Lower leg skin (tissue), 4 donors: ENCODE measurements at regions not wholly inside any gene's neighbourhood (a gene's known extent, or its start where the extent isn't known, plus 50 kb on each side); places are given as distances from the start of the nearest gene placed in this dataset.
"Not testable (repeated sequence)": the region's sequence is repeated elsewhere in the genome, so short reads cannot be mapped to it uniquely, and the experiment has no call there.

Experiments
- DNase-seq, 2 donors: peaks; one replicate each; pipeline ENCODE4 v3.0.0-alpha.2; 2019; ENCODE audit warnings: low spot score in 2 of 2
- H3K4me3 ChIP-seq: fragments of 200-600 bp; sonication (generic); 2 replicates; pipeline ENCODE4 v1.5.1; 2017; ENCODE audit warnings: mild to moderate bottlenecking, low read depth; ENCODE audit not compliant: poor library complexity, severe bottlenecking
- POLR2A ChIP-seq, 2 donors: fragments of 450-650 bp; IDR thresholded peaks; one replicate each; pipeline ENCODE4 v1.6.1; 2016 to 2017; ENCODE audit warnings: antibody characterized with exemption in 2 of 2, mild to moderate bottlenecking in 1 of 2, moderate library complexity in 1 of 2
- WGBS, 2 donors: methylation state at CpG; one replicate each; pipeline ENCODE4 v1.1.5; 2018; 5-methylcytosine and 5-hydroxymethylcytosine counted together
- intact Hi-C: fragments of 100-400 bp; cut with DNase I; formaldehyde crosslinking; loops from one replicate; pipeline ENCODE4 v1.15.0; 2023; ENCODE audit warnings: low total_unique reads
- TF ChIP-seq, protein P1 (sequence below), 3 donors: fragments of 450-650 bp; IDR thresholded peaks; one replicate each; pipeline ENCODE4 v1.5.1; 2016; ENCODE audit warnings: antibody characterized with exemption in 3 of 3, mild to moderate bottlenecking in 3 of 3, moderate library complexity in 2 of 3

DNA sequence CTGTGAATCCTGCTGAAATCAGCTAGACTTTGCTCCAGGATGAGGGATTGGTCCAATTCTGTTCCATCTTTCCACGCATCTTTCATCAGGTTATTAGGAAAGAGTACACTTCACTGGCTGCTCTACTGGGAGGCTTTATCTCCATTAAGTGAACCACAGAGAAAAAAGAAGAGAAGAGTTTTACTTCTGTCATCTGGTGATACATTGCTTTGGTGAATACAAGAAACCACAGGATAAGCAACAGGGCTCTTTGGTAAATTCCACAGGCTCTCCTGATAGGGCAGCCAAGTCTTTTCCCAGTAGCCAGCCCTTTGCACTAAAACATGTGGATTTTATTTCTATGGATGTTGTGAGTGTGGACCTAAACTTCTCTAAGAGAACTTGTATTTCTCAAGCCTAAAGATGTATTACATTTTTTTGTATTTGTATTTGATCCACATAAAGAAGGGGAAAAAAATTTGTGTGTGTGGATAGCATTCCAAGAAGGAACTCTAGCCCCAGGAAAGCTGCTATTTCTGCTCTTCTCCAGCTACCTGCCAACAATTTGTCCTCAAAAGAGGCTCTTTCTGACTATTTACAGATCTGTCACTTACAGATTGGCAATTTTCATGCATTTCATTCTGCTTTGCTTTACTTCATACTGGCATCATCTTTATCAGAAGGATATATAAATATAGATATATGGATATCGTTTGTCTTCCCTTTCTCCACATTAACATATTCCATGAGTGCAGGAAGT lies 1117.6 kb upstream of the TMEM132C start:
- no peak for DNase-seq
- intact Hi-C loops = no loop called here
- no peak overlapping the region for H3K4me3 ChIP-seq
- WGBS, 2 donors = 56 to 60% methylated on average over 2 of the region's 2 CpGs
- TF ChIP-seq POLR2A (IDR thresholded peaks at IDR 0.05) = no peak
- TF ChIP-seq, protein P1, sequence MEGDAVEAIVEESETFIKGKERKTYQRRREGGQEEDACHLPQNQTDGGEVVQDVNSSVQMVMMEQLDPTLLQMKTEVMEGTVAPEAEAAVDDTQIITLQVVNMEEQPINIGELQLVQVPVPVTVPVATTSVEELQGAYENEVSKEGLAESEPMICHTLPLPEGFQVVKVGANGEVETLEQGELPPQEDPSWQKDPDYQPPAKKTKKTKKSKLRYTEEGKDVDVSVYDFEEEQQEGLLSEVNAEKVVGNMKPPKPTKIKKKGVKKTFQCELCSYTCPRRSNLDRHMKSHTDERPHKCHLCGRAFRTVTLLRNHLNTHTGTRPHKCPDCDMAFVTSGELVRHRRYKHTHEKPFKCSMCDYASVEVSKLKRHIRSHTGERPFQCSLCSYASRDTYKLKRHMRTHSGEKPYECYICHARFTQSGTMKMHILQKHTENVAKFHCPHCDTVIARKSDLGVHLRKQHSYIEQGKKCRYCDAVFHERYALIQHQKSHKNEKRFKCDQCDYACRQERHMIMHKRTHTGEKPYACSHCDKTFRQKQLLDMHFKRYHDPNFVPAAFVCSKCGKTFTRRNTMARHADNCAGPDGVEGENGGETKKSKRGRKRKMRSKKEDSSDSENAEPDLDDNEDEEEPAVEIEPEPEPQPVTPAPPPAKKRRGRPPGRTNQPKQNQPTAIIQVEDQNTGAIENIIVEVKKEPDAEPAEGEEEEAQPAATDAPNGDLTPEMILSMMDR (IDR thresholded peaks at IDR 0.05) = no peak

DNA sequence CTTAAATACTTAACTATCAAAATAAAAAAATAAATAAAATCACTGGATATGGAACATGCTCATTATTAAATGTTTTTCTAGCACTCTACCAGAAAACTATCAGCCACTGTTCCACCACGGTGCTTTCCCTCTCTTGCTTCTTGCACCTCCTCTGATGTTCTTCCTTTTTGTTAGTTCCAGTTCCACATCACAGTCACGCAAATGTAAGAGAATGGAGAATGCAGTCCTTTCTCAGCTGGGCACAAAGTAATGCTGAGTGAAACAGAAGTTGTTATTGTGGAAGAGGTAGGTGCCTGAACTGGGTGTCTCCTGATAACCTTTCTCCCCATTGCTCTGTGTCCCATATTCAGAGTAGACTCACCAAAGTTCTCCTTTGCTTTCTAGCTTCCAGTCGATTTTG lies 1116.9 kb upstream of the TMEM132C start:
- intact Hi-C loops = no loop called here
- TF ChIP-seq, protein P1 (IDR thresholded peaks at IDR 0.05) = no peak
- TF ChIP-seq POLR2A (IDR thresholded peaks at IDR 0.05) = no peak
- no peak for DNase-seq
- H3K4me3 ChIP-seq = no peak overlapping the region
- 49 to 61% methylated on average over 3 of the region's 3 CpGs for whole genome bisulfite sequencing, 2 donors

DNA sequence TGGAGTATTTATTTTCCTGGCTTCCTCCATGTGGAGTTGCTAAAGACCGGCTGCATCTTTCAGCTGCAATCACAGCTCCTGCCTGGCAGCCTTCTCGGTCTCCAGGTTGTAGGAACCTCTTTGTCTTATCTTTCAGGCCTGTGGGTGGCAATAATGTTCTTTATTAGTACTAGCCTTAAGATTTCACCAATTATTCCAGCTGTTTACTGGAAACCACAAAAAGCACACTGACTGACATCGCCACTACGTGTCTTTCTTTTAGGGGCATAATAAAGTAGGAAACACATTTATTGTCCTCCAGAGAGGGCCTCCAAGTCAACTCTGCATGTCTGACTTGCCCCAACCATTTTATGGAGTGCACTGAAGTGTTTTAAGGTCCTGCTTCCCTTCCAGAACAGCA lies 1116.5 kb upstream of the TMEM132C start:
- no peak for TF ChIP-seq POLR2A (IDR thresholded peaks at IDR 0.05)
- TF ChIP-seq, protein P1 (IDR thresholded peaks at IDR 0.05) = no peak
- 65 to 80% methylated on average over 4 of the region's 4 CpGs for WGBS, 2 donors
- no peak overlapping the region for H3K4me3 ChIP-seq
- intact Hi-C loops = no loop called here
- DNase-seq = no peak

DNA sequence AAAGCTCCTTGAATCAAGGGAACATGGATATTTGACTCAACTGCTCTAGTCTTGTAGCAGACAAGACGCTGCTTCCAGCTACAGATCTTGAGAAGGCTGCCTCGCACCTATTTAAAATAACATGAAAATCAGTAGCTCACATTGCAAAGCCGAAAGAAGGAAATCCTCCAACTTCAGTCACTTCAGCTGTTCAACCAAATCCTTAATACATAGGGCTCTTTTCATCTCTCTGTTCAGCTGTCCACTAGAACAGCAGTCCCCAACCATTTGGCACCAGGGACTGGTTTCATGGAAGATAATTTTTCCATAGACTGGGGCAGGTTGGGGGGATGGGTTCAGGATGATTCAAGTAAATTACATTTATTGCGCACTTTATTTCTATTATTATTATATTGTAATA lies 1116.0 kb upstream of the TMEM132C start:
- H3K4me3 ChIP-seq = no peak overlapping the region
- DNase-seq = no peak
- 91 to 96% methylated on average over 4 of the region's 4 CpGs for WGBS, 2 donors
- TF ChIP-seq, protein P1 (IDR thresholded peaks at IDR 0.05) = no peak
- TF ChIP-seq POLR2A (IDR thresholded peaks at IDR 0.05) = no peak
- intact Hi-C loops = no loop called here

DNA sequence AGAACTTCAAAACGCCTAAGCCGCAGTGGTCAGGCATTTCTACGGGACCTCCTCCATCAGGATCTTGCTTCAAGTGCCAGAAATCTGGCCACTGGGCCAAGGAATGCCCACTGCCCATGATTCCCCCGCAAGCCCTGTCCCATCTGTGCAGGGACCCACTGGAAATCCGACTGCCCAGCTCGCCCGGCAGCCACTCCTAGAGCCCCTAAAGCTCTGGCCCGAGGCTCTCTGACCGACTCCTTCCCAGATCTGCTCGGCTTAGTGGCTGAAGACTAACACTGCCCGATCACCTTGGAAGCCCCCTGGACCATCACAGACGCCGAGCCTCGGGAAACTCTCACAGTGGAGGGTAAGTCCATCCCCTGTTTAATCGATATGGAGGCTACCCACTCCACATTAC lies 1113.0 kb upstream of the TMEM132C start:
- DNase-seq = no peak
- no peak overlapping the region for H3K4me3 ChIP-seq
- no peak for TF ChIP-seq POLR2A (IDR thresholded peaks at IDR 0.05)
- TF ChIP-seq, protein P1 (IDR thresholded peaks at IDR 0.05) = no peak
- intact Hi-C loops = no loop called here
- WGBS, 2 donors = 87 to 91% methylated on average over 14 to 15 of the region's 15 CpGs

DNA sequence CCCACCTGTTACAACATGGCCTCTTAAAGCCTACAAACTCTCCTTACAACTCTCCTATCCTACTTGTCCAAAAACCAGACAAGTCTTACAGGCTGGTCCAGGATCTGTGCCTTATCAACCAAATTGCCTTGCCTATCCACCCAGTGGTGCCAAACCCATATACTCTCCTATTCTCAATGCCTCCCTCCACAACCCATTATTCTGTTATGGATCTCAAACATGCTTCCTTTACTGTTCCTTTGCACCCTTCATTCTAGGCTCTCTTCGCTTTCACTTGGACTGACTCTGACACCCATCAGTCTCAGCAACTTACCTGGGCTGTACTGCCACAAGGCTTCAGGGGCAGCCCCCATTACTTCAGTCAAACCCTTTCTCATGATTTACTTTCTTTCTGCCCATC lies 1112.1 kb upstream of the TMEM132C start:
- DNase-seq, H3K4me3 ChIP-seq, intact Hi-C loops: not testable (repeated sequence)
- WGBS, 2 donors = 96 to 100% methylated on average over 1 of the region's 1 CpG

DNA sequence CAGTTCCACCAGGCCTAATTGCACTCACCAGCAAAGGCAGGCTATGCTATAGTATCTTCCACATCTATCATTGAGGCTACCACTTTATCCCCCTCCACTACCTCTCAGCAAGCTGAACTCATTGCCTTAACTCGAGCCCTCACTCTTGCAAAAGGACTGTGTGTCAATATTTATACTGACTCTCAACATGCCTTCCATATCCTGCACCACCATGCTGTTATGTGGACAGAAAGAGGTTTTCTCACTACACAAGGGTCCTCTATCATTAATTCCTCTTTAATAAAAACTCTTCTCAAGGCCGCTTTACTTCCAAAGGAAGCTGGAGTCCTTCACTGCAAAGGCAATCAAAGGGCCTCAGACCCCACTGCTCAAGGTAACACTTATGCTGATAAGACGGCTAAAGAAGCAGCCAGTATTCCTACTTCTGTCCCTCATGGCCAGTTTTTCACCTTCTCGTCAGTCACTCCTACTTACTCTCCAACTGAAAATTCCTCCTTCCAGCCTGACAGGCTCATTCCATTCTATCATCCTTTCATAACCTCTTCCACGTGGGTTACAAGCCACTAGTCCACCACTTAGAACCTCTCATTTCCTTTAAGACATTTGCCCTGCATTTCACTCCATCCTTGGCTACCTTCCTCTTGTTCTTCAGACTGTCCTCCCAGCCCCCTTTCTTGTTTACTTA lies 1110.9 kb upstream of the TMEM132C start:
- intact Hi-C loops, DNase-seq, H3K4me3 ChIP-seq: not testable (repeated sequence)
- WGBS, 2 donors = 86 to 92% methylated on average over 5 of the region's 5 CpGs

DNA sequence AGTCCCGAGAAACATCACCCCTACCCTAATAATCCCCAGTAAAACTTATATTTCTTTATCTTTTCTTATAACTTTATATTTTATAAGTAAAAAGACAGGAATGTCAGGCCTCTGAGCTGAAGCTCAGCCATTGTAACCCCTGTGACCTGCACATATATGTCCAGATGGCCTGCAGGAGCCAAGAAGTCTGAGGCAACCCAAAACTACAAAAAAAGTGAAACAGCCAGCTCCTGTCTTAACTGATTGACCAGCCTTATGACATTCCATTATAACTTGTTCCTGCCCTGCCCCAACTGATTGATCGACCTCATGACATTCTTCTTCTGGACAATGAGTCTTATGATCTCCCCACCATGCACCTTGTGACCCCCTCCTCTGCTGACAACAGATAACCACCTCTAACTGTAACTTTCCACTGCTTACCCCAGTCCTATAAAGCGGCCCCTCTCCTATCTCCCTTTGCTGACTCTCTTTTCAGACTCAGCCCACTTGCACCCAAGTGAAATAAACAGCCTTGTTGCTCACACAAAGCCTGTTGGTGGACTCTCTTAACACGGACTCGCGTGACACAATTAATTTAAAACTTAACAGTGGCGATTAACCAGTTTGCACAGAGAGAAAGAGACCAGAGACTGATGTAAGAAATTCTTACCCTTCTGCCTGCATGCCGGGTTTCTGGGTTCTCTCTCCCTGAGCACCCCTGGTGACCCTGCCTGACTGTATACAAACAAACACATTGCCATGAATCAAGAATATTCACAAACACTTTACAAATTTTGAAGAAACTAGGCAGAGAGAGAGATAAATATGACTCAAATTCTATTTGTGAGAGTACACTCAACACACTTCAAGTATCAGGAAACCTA lies 1109.2 kb upstream of the TMEM132C start:
- 89% methylated on average over 8 of the region's 8 CpGs for WGBS, 2 donors
- H3K4me3 ChIP-seq, DNase-seq, intact Hi-C loops: not testable (repeated sequence)
